GM12878 (cell line): ENCODE measurements at regions not wholly inside any gene's neighbourhood (a gene's known extent, or its start where the extent isn't known, plus 50 kb on each side); places are given as distances from the start of the nearest gene placed in this dataset.

ENCODE experiments used
- ATAC-seq: fragments of 200-7000 bp; cut with Tn5 transposase; 3 replicates; pipeline ENCODE4 v1.9.1; 2020; ENCODE audit warnings: mild to moderate bottlenecking, moderate library complexity
- BruUV-seq: library from RNA; stranded (reverse); fragments of 400-500 nt; replicated peaks from 2 replicates; lab custom pipeline; 2021; lab: Mats Ljungman, UMichigan
- CTCF ChIA-PET: fragments of 300-600 bp; sonication (Branson Sonifier 250); formaldehyde crosslinking; extraction: SDS; loops from one replicate; lab custom pipeline; 2021; ENCODE audit warnings: inconsistent platforms; lab: Yijun Ruan, JAX
- POLR2A ChIA-PET: fragments of 350-600 bp; formaldehyde crosslinking; extraction: SDS; loops from one replicate; lab custom pipeline; 2021; ENCODE audit warnings: inconsistent platforms; lab: Charles Lee
- RAD21 ChIA-PET: fragments of 300-600 bp; sonication (Branson Sonifier 250); formaldehyde crosslinking; loops from one replicate; lab custom pipeline; 2023; ENCODE audit warnings: antibody characterized with exemption; ENCODE audit not compliant: unreplicated experiment; lab: Charles Lee
- SMC1A ChIA-PET: fragments of 300-600 bp; sonication (Branson Sonifier 250); formaldehyde crosslinking; loops from one replicate; lab custom pipeline; 2023; ENCODE audit not compliant: unreplicated experiment, uncharacterized antibody; lab: Charles Lee
- DNase-seq: peaks from one replicate; pipeline ENCODE4 v3.0.0-alpha.2; 2011; ENCODE audit warnings: low read depth, low spot score
- FAIRE-seq: peaks from 3 replicates; lab custom pipeline; 2011; peaks lifted over from hg19 to GRCh38; lab: Jason Lieb, UNC
- H2AFZ ChIP-seq: 2 replicates; pipeline ENCODE4 v1.6.0; 2011; ENCODE audit warnings: low read depth, low read length, control low read depth; ENCODE audit not compliant: control insufficient read depth
- H3K27ac ChIP-seq: 2 replicates; pipeline ENCODE4 v1.5.1; 2011; ENCODE audit warnings: control low read depth; ENCODE audit not compliant: control insufficient read depth, insufficient read depth
- H3K27me3 ChIP-seq, 2 experiments: replicated peaks in 1 of 2; 2 replicates each; pipeline versions ENCODE4 v1.6.0 to v1.6.1; 2011; ENCODE audit warnings: low read length in 1 of 2; ENCODE audit not compliant: control insufficient read depth in 2 of 2, insufficient read depth in 2 of 2
- H3K36me3 ChIP-seq, 2 experiments: 2 replicates each; pipeline ENCODE4 v1.5.1; 2011; ENCODE audit warnings: low read length in 1 of 2; ENCODE audit not compliant: control insufficient read depth in 2 of 2, insufficient read depth in 2 of 2
- H3K4me1 ChIP-seq: 2 replicates; pipeline ENCODE4 v1.6.1; 2011; ENCODE audit warnings: mild to moderate bottlenecking, low read length, moderate library complexity, mixed read lengths; ENCODE audit not compliant: control insufficient read depth, insufficient read depth
- H3K4me2 ChIP-seq: 2 replicates; pipeline ENCODE4 v1.6.0; 2011; ENCODE audit warnings: control low read depth; ENCODE audit not compliant: control insufficient read depth, insufficient read depth
- H3K4me3 ChIP-seq: fragments of 200-600 bp; sonication (generic); 2 replicates; pipeline ENCODE4 v1.5.1; 2016
- H3K79me2 ChIP-seq: 2 replicates; pipeline ENCODE4 v1.6.0; 2011; ENCODE audit warnings: low read length; ENCODE audit not compliant: control insufficient read depth, insufficient read depth
- H3K9ac ChIP-seq: 2 replicates; pipeline ENCODE4 v1.8.0; 2011; ENCODE audit warnings: low read length, control low read depth, mixed read lengths; ENCODE audit not compliant: control insufficient read depth, insufficient read depth
- H3K9me3 ChIP-seq: replicated peaks from 3 replicates; pipeline ENCODE4 v1.5.1; 2011; ENCODE audit warnings: mild to moderate bottlenecking, low read length; ENCODE audit not compliant: control insufficient read depth, insufficient read depth
- H4K20me1 ChIP-seq: 2 replicates; pipeline ENCODE4 v1.6.0; 2011; ENCODE audit not compliant: control insufficient read depth, insufficient read depth
- CBX5 ChIP-seq: sonication (generic); IDR thresholded peaks from 2 replicates; pipeline ENCODE4 v1.6.1; 2016; ENCODE audit warnings: low read depth, moderate library complexity, mild to moderate bottlenecking, inconsistent platforms
- CEBPB ChIP-seq, 2 experiments: fragments of 150-350 bp in 1 of 2; IDR thresholded peaks; 2 replicates each; pipeline ENCODE4 v1.6.1; 2012 to 2014; ENCODE audit warnings: low read depth in 2 of 2, low read length in 2 of 2, borderline replicate concordance in 1 of 2, inconsistent platforms in 1 of 2
- EP300 ChIP-seq, 2 experiments: fragments of 150-350 bp in 1 of 2; IDR thresholded peaks; 2 replicates each; pipeline ENCODE4 v1.6.1; 2011 to 2012; ENCODE audit warnings: low read depth in 2 of 2, low read length in 2 of 2, borderline replicate concordance in 1 of 2, improper control_type of control experiment in 1 of 2, inconsistent platforms in 1 of 2; ENCODE audit not compliant: control insufficient read depth in 1 of 2
- EZH2 ChIP-seq: IDR thresholded peaks from 2 replicates; pipeline ENCODE4 v1.6.1; 2012; ENCODE audit warnings: low read depth, mild to moderate bottlenecking, control low read depth, inconsistent platforms, low read length, borderline replicate concordance; ENCODE audit not compliant: control insufficient read depth
- GATAD2B ChIP-seq: fragments of 450-650 bp; conservative IDR thresholded peaks from 2 replicates; pipeline ENCODE4 v1.6.1; 2017; ENCODE audit warnings: low read depth, mild to moderate bottlenecking, moderate library complexity
- MEF2B ChIP-seq: fragments of 450-650 bp; IDR thresholded peaks from 2 replicates; pipeline ENCODE4 v1.6.1; 2018; ENCODE audit warnings: mild to moderate bottlenecking, moderate library complexity; ENCODE audit not compliant: partially characterized antibody, poor library complexity, severe bottlenecking
- NR2C2 ChIP-seq: IDR thresholded peaks from 2 replicates; pipeline ENCODE4 v1.6.1; 2011; ENCODE audit warnings: borderline replicate concordance, low read depth; ENCODE audit not compliant: control insufficient read depth, insufficient read length
- STAT1 ChIP-seq: fragments of 450-650 bp; conservative IDR thresholded peaks from 2 replicates; pipeline ENCODE4 v1.6.1; 2014; ENCODE audit warnings: antibody characterized with exemption, mild to moderate bottlenecking
- ZNF24 ChIP-seq: fragments of 450-650 bp; IDR thresholded peaks from 2 replicates; pipeline ENCODE4 v1.6.1; 2017; ENCODE audit warnings: antibody characterized with exemption, mild to moderate bottlenecking
- ZNF622 ChIP-seq: fragments of 450-650 bp; IDR thresholded peaks from 2 replicates; pipeline ENCODE4 v1.6.1; 2017; ENCODE audit warnings: mild to moderate bottlenecking, inconsistent platforms
- WGBS: methylation state at CpG from one replicate; pipeline ENCODE4 v1.1.6; 2016; ENCODE audit warnings: low lambda C conversion rate; ENCODE audit not compliant: insufficient replicate concordance, insufficient coverage; ENCODE audit errors: missing lambda C conversion rate; 5-methylcytosine and 5-hydroxymethylcytosine counted together
- in situ Hi-C: fragments of 300-500 bp; cut with MboI; formaldehyde crosslinking; loops from 9 replicates; pipeline ENCODE4 v1.14.3; 2018; ENCODE audit warnings: mixed read lengths
- intact Hi-C: fragments of 100-400 bp; cut with micrococcal nuclease; formaldehyde crosslinking; loops from one replicate; pipeline ENCODE4 v1.14.2; 2022; ENCODE audit not compliant: unreplicated experiment
- TF ChIP-seq, protein P1 (sequence below): fragments of 450-650 bp; IDR thresholded peaks from 2 replicates; pipeline ENCODE4 v1.6.1; 2017; ENCODE audit warnings: low read depth, mild to moderate bottlenecking, moderate library complexity
- TF ChIP-seq, protein P2 (sequence below): IDR thresholded peaks from 2 replicates; pipeline ENCODE4 v1.6.1; 2011; ENCODE audit warnings: low read depth, mild to moderate bottlenecking, low read length, moderate library complexity, borderline replicate concordance; ENCODE audit errors: extremely low read depth
- TF ChIP-seq, protein P3 (sequence below): fragments of 450-650 bp; IDR thresholded peaks from 2 replicates; pipeline ENCODE4 v1.6.1; 2017; ENCODE audit warnings: mild to moderate bottlenecking, moderate library complexity

DNA sequence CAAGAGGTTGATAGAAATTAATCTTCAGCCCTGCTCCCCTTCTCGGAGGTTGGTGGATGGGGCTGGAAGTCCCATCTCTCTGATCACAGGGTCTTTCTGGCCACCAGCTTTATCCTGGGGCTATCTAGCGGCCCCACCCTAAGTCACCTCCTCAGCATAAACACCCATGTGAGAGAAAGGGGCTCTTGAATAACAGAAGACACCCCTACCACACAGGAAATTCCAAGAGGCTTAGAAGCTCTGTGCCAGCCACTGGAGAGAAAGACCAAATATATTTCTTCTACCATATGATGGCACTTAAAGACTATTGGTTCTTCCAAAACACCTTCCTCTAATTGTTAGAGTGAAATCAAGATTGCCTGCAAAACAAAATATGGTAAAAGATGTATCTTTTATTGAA lies 219.7 kb downstream of the VAPA start:
- Histone ChIP-seq H3K9ac (no peak overlapping the region), H3K36me3 (no peaks in the 10 kb centered on the region), H4K20me1 (no peaks in the 10 kb centered on the region), H3K27ac (no peak overlapping the region), H3K4me1 (no peaks in the 10 kb centered on the region), H3K4me2 (no peak overlapping the region), H2AFZ (no peak overlapping the region), H3K9me3 (no peaks in the 10 kb centered on the region), H3K27me3 (peaks cover 5 to 17% of the 10 kb centered on the region in 2 experiments; a peak in 3 of 4 replicates), H3K4me3 (no peak overlapping the region), H3K79me2 (no peaks in the 10 kb centered on the region)
- no TSS peak for BruUV-seq
- CTCF ChIA-PET: no interaction called here
- TF ChIP-seq CBX5 (no peak), ZNF24 (no peak), GATAD2B (no peak), ZNF622 (no peak), CEBPB (IDR thresholded peaks at IDR 0.05; ENCODE audit: borderline replicate concordance in 1 of 2, low read depth in 2 of 2, low read length in 2 of 2) (no peak), NR2C2 (no peak), EP300 (IDR thresholded peaks at IDR 0.05; ENCODE audit: borderline replicate concordance in 1 of 2, control insufficient read depth in 1 of 2, low read depth in 2 of 2, low read length in 2 of 2) (no peak), MEF2B (no peak), EZH2 (no peak), STAT1 (no peak)
- TF ChIP-seq, protein P1, sequence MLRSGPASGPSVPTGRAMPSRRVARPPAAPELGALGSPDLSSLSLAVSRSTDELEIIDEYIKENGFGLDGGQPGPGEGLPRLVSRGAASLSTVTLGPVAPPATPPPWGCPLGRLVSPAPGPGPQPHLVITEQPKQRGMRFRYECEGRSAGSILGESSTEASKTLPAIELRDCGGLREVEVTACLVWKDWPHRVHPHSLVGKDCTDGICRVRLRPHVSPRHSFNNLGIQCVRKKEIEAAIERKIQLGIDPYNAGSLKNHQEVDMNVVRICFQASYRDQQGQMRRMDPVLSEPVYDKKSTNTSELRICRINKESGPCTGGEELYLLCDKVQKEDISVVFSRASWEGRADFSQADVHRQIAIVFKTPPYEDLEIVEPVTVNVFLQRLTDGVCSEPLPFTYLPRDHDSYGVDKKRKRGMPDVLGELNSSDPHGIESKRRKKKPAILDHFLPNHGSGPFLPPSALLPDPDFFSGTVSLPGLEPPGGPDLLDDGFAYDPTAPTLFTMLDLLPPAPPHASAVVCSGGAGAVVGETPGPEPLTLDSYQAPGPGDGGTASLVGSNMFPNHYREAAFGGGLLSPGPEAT: no peak
- TF ChIP-seq, protein P2, sequence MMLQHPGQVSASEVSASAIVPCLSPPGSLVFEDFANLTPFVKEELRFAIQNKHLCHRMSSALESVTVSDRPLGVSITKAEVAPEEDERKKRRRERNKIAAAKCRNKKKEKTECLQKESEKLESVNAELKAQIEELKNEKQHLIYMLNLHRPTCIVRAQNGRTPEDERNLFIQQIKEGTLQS: no peak
- TF ChIP-seq, protein P3, sequence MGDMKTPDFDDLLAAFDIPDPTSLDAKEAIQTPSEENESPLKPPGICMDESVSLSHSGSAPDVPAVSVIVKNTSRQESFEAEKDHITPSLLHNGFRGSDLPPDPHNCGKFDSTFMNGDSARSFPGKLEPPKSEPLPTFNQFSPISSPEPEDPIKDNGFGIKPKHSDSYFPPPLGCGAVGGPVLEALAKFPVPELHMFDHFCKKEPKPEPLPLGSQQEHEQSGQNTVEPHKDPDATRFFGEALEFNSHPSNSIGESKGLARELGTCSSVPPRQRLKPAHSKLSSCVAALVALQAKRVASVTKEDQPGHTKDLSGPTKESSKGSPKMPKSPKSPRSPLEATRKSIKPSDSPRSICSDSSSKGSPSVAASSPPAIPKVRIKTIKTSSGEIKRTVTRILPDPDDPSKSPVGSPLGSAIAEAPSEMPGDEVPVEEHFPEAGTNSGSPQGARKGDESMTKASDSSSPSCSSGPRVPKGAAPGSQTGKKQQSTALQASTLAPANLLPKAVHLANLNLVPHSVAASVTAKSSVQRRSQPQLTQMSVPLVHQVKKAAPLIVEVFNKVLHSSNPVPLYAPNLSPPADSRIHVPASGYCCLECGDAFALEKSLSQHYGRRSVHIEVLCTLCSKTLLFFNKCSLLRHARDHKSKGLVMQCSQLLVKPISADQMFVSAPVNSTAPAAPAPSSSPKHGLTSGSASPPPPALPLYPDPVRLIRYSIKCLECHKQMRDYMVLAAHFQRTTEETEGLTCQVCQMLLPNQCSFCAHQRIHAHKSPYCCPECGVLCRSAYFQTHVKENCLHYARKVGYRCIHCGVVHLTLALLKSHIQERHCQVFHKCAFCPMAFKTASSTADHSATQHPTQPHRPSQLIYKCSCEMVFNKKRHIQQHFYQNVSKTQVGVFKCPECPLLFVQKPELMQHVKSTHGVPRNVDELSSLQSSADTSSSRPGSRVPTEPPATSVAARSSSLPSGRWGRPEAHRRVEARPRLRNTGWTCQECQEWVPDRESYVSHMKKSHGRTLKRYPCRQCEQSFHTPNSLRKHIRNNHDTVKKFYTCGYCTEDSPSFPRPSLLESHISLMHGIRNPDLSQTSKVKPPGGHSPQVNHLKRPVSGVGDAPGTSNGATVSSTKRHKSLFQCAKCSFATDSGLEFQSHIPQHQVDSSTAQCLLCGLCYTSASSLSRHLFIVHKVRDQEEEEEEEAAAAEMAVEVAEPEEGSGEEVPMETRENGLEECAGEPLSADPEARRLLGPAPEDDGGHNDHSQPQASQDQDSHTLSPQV: no peak
- in situ Hi-C loops (no loop called here), intact Hi-C loops (no loop called here)
- SMC1A ChIA-PET: no interaction called here
- ATAC-seq (no peak), DNase-seq (no peak), FAIRE-seq (no peak)
- WGBS: 32% methylated on average over 2 of the region's 2 CpGs
- RAD21 ChIA-PET: no interaction called here
- POLR2A ChIA-PET: no interaction called here
